ENCODE measurements at regions not wholly inside any gene's neighbourhood (a gene's known extent, or its start where the extent isn't known, plus 50 kb on each side); places are given as distances from the start of the nearest gene placed in this dataset.

DNA sequence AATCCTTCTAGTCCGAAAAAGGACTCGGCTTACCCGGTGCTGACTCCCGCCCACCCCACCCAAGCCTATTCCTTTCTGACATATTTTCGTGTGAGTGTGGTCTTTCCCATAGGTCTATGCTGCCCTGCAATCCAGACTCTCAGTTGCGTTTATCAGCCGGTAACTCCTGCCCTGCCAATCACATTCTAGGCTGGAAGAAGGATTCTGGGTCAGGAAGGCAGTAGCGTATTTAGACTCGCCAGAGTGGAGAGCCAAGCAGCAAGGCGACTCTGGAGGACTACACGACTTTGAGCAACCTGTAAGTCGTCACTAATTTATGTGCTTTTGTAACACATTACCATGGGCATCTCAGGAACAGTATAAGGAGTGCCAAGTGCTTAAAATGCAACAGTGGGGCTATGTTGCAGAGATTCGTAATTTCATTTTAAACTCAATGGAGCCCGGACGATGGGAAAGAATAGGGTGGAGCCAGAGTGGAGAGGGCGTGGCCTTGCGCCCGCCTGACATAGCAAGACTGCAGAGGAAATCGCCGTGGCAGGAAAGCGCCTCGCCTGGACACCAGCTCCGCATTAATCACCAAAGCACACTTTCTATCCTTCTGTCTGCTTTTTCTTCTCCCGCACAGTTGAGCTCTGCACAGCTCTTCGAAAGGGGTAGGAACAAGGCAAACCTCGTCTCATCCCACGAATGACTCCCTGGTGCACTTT is 1044.2 kb downstream of the AGBL1 start:
- TF ChIP-seq, protein P1, sequence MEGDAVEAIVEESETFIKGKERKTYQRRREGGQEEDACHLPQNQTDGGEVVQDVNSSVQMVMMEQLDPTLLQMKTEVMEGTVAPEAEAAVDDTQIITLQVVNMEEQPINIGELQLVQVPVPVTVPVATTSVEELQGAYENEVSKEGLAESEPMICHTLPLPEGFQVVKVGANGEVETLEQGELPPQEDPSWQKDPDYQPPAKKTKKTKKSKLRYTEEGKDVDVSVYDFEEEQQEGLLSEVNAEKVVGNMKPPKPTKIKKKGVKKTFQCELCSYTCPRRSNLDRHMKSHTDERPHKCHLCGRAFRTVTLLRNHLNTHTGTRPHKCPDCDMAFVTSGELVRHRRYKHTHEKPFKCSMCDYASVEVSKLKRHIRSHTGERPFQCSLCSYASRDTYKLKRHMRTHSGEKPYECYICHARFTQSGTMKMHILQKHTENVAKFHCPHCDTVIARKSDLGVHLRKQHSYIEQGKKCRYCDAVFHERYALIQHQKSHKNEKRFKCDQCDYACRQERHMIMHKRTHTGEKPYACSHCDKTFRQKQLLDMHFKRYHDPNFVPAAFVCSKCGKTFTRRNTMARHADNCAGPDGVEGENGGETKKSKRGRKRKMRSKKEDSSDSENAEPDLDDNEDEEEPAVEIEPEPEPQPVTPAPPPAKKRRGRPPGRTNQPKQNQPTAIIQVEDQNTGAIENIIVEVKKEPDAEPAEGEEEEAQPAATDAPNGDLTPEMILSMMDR (IDR thresholded peaks at IDR 0.05), result no peak
- no peak for TF ChIP-seq EP300 (IDR thresholded peaks at IDR 0.05)
- TF ChIP-seq POLR2AphosphoS5 (IDR thresholded peaks at IDR 0.05), result no peak
- no peak for TF ChIP-seq POLR2A (IDR thresholded peaks at IDR 0.05)
